Left lung (tissue), 4 donors: ENCODE measurements at regions not wholly inside any gene's neighbourhood (a gene's known extent, or its start where the extent isn't known, plus 50 kb on each side); places are given as distances from the start of the nearest gene placed in this dataset.

Experiments
- ATAC-seq: fragments of 200-7000 bp; cut with Tn5 transposase; one replicate; pipeline ENCODE4 v1.9.1; 2020; ENCODE audit warnings: moderate library complexity
- DNase-seq, 4 donors: peaks; one replicate each; pipeline ENCODE4 v3.0.0-alpha.2; 2013 to 2020
- H3K27ac ChIP-seq, 2 donors: fragments of 200-600 bp; sonication (generic) in 1 of 2; one replicate each; pipeline versions ENCODE4 v1.5.0 to v1.8.0; 2020 to 2021
- H3K27me3 ChIP-seq, 2 donors: fragments of 200-600 bp; sonication (generic) in 1 of 2; one replicate each; pipeline versions ENCODE4 v1.5.0 to v1.8.0; 2020 to 2021
- H3K36me3 ChIP-seq, 2 donors: fragments of 200-600 bp; sonication (generic) in 1 of 2; one replicate each; pipeline versions ENCODE4 v1.5.0 to v1.8.0; 2020 to 2021
- H3K4me1 ChIP-seq, 2 donors: fragments of 200-600 bp; one replicate each; pipeline ENCODE4 v1.8.0; 2021
- H3K4me3 ChIP-seq, 2 donors: fragments of 200-600 bp; sonication (generic) in 1 of 2; one replicate each; pipeline versions ENCODE4 v1.5.0 to v1.8.0; 2020 to 2021; ENCODE audit warnings: mild to moderate bottlenecking in 1 of 2
- H3K9me3 ChIP-seq, 2 donors: fragments of 200-600 bp; sonication (generic) in 1 of 2; one replicate each; pipeline versions ENCODE4 v1.5.0 to v1.8.0; 2020 to 2021
- CTCF ChIP-seq, 2 donors: fragments of 200-600 bp; sonication (generic) in 1 of 2; IDR thresholded peaks; one replicate each; pipeline versions ENCODE4 v1.5.0 to v1.8.0; 2021; ENCODE audit warnings: antibody characterized with exemption in 2 of 2
- intact Hi-C, 2 donors: fragments of 100-400 bp; cut with DNase I; formaldehyde crosslinking; loops; one replicate each; pipeline versions ENCODE4 v1.11.2 to v1.14.2; 2022
- donor health status: DM: no; HTN: yes; CAD: no.
- donor health status: DM: no; HTN: no; CAD: no.

GRCh38 chr6:167552961-167553735, 228.3 kb downstream of the TTLL2 start:
- Histone ChIP-seq H3K4me3 (no peak overlapping the region), H3K36me3 (no peaks in the 10 kb centered on the region), H3K27ac (no peak overlapping the region), H3K4me1 (peaks cover 0 to 14% of the 10 kb centered on the region in 2 donors), H3K27me3 (no peaks in the 10 kb centered on the region), H3K9me3 (peaks cover 0 to 11% of the 10 kb centered on the region in 2 donors)
- no peak for TF ChIP-seq CTCF (IDR thresholded peaks at IDR 0.05)
- intact Hi-C loops, result no loop called here
- DNase-seq (no peak), ATAC-seq (no peak)

- peaks cover 0 to 11% of the 10 kb centered on the region in 2 donors for H3K9me3 ChIP-seq
- H3K27me3 ChIP-seq, result no peaks in the 10 kb centered on the region
- TF ChIP-seq CTCF (IDR thresholded peaks at IDR 0.05), result no peak
- no peaks in the 10 kb centered on the region for H3K36me3 ChIP-seq
- intact Hi-C loops, result no loop called here
- H3K4me1 ChIP-seq, result peaks cover 0 to 14% of the 10 kb centered on the region in 2 donors
- no peak overlapping the region for H3K27ac ChIP-seq
- ATAC-seq (no peak), DNase-seq (no peak)
- no peak overlapping the region for H3K4me3 ChIP-seq
These were observed 228.8 kb downstream of the TTLL2 start for GRCh38 chr6:167553736-167554119.

GRCh38 chr6:167554854-167555253, 230.0 kb downstream of the TTLL2 start:
- no peaks in the 10 kb centered on the region for H3K36me3 ChIP-seq
- no peak for ATAC-seq
- TF ChIP-seq CTCF (IDR thresholded peaks at IDR 0.05), result no peak
- peaks cover 0 to 14% of the 10 kb centered on the region in 2 donors for H3K4me1 ChIP-seq
- no peak for DNase-seq
- H3K27me3 ChIP-seq, result no peaks in the 10 kb centered on the region
- no peak overlapping the region for H3K27ac ChIP-seq
- intact Hi-C loops, result no loop called here
- no peak overlapping the region for H3K4me3 ChIP-seq
- H3K9me3 ChIP-seq, result peaks cover 0 to 11% of the 10 kb centered on the region in 2 donors

GRCh38 chr6:167555836-167556235, 230.9 kb downstream of the TTLL2 start:
- no peak for ATAC-seq

More at GRCh38 chr6:167555836-167556235, 230.9 kb downstream of the TTLL2 start:
- Histone ChIP-seq H3K27me3 (no peaks in the 10 kb centered on the region), H3K9me3 (peaks cover 0 to 11% of the 10 kb centered on the region in 2 donors), H3K27ac (no peak overlapping the region), H3K4me1 (peaks cover 0 to 10% of the 10 kb centered on the region in 2 donors), H3K4me3 (no peak overlapping the region), H3K36me3 (no peaks in the 10 kb centered on the region)
- no peak for DNase-seq
- TF ChIP-seq CTCF (IDR thresholded peaks at IDR 0.05), result no peak
- intact Hi-C loops, result no loop called here
